ENCODE measurements at regions not wholly inside any gene's neighbourhood (a gene's known extent, or its start where the extent isn't known, plus 50 kb on each side); places are given as distances from the start of the nearest gene placed in this dataset.

DNA sequence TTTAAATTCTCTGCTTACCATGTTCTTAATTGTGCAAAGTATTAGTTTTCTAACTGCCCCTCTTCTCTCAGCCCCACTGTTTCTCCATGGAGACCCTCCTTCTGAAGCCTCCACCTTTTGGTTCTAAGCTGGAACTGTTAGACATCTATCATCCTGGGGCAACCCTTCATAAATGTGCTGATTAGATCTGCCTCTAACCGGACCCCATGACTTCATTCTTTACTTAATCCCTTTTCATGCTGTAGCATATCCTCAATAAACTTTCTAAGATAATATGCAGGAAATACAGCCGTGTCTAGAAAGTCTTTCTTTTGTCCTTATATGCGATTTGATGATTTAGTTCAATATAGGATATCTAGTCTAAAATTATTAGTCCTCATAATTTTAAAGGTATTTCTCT, 1020.1 kb downstream of the ADGRL2 start:
- Histone ChIP-seq H3K4me3 (ENCODE audit: low read depth in 1 of 2, low read length in 2 of 2) (no peak overlapping the region), H3K9ac (ENCODE audit: low read length) (no peak overlapping the region)

DNA sequence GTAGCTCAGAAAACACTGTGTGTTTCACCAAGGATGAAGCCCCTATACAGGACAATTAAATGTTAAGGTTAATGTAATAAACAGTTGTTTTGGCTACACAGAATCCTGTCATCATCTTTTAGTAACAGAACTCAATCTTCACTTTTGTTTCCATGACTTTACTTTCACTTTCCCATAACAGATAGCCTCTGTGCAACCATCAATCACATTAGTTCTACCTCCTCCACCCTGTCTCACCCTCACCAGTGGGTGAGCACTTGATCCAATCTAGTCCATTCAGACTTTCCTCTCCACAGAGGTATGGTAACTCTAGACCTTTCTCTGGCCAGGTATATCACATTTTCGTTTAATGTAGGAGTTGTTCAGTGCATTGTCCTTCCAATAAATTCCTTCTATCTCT, 1018.5 kb downstream of the ADGRL2 start:
- Histone ChIP-seq H3K27me3 (ENCODE audit: control insufficient read depth in 1 of 2, insufficient read depth in 2 of 2, low read length in 2 of 2) (no peaks in the 10 kb centered on the region), H3K4me3 (ENCODE audit: low read depth in 1 of 2, low read length in 2 of 2) (no peak overlapping the region), H3K4me1 (ENCODE audit: insufficient read depth, low read length) (no peaks in the 10 kb centered on the region), H3K36me3 (ENCODE audit: insufficient read depth, low read length) (no peaks in the 10 kb centered on the region), H3K9me3 (ENCODE audit: low read length) (no peaks in the 10 kb centered on the region), H3K27ac (ENCODE audit: low read depth, low read length) (no peak overlapping the region), H3K9ac (ENCODE audit: low read length) (no peak overlapping the region)

More for the DNA sequence above, 1020.1 kb downstream of the ADGRL2 start:
- Histone ChIP-seq H3K27me3 (ENCODE audit: control insufficient read depth in 1 of 2, insufficient read depth in 2 of 2, low read length in 2 of 2) (no peaks in the 10 kb centered on the region), H3K4me1 (ENCODE audit: insufficient read depth, low read length) (no peaks in the 10 kb centered on the region), H3K27ac (ENCODE audit: low read depth, low read length) (no peak overlapping the region), H3K9me3 (ENCODE audit: low read length) (no peaks in the 10 kb centered on the region), H3K36me3 (ENCODE audit: insufficient read depth, low read length) (no peaks in the 10 kb centered on the region)

DNA sequence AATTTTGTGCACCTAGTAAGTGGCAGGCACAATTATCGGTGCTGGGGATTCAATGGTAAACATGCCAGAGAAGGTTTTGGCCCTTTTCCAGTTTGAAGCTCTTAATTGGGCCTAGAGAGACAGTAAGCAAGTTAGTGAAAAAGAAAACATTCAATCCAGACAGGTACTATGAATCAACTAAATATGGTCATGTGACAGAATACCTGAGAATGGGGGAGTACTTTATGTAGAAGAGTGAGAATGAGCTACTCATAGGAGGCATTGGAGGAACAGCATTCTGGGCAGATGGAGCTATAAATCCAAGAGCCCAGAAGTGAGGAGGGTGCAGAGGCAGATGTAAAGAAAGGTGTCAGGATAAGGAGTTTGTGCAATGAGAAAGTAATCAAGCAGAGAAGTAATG, 1017.9 kb downstream of the ADGRL2 start:
- H3K27ac ChIP-seq (ENCODE audit: low read depth, low read length): no peak overlapping the region
- H3K36me3 ChIP-seq (ENCODE audit: insufficient read depth, low read length): no peaks in the 10 kb centered on the region
- no peak overlapping the region for H3K4me3 ChIP-seq (ENCODE audit: low read depth in 1 of 2, low read length in 2 of 2)
- no peak overlapping the region for H3K9ac ChIP-seq (ENCODE audit: low read length)
- H3K4me1 ChIP-seq (ENCODE audit: insufficient read depth, low read length): no peaks in the 10 kb centered on the region
- H3K9me3 ChIP-seq (ENCODE audit: low read length): no peaks in the 10 kb centered on the region
- no peaks in the 10 kb centered on the region for H3K27me3 ChIP-seq (ENCODE audit: control insufficient read depth in 1 of 2, insufficient read depth in 2 of 2, low read length in 2 of 2)

DNA sequence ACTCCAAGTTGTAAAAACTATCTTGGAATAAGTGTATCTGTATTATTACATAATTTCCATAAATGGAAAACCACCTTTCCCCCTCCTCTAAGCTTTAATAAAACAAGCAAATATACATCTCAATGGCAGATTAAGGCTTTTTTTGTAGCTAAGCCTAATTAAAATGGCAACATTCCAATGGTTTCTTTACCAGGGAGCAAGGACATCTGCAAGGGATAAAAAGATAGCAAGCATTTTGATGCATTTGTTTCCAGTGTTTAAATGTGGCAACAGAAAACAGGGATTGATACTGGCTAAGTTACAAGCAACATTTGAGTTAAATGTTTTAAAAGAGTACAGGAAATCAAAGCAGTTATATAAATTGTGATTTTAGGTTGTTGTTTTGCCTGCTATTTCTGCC, 1012.7 kb downstream of the ADGRL2 start:
- H3K27ac ChIP-seq (ENCODE audit: low read depth, low read length): no peak overlapping the region
- H3K36me3 ChIP-seq (ENCODE audit: insufficient read depth, low read length): no peaks in the 10 kb centered on the region
- H3K9me3 ChIP-seq (ENCODE audit: low read length): no peaks in the 10 kb centered on the region
- H3K27me3 ChIP-seq (ENCODE audit: control insufficient read depth in 1 of 2, insufficient read depth in 2 of 2, low read length in 2 of 2): no peaks in the 10 kb centered on the region
- H3K9ac ChIP-seq (ENCODE audit: low read length): no peak overlapping the region
- H3K4me1 ChIP-seq (ENCODE audit: insufficient read depth, low read length): no peaks in the 10 kb centered on the region
- no peak overlapping the region for H3K4me3 ChIP-seq (ENCODE audit: low read depth in 1 of 2, low read length in 2 of 2)

DNA sequence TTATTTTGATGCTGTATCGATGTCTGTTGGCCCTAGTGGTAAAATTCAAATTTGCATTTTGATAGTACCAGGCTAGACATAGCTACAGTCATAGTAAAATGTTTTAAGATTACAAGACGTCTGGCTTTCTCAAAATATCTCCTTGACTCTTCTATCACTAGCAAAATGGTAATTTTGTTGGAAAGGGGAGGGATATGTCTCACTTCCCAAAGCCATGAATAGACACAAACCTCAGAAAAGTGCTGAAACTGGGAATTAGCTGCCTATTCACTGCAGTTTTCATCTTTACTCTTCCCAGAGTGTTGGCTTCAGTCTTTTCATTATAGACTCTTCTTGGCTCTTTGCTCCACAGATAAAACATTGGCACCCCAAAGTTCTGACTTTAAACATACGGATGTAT, 1009.9 kb downstream of the ADGRL2 start:
- Histone ChIP-seq H3K27me3 (ENCODE audit: control insufficient read depth in 1 of 2, insufficient read depth in 2 of 2, low read length in 2 of 2) (no peaks in the 10 kb centered on the region), H3K4me3 (ENCODE audit: low read depth in 1 of 2, low read length in 2 of 2) (no peak overlapping the region), H3K4me1 (ENCODE audit: insufficient read depth, low read length) (no peaks in the 10 kb centered on the region), H3K9me3 (ENCODE audit: low read length) (no peaks in the 10 kb centered on the region), H3K9ac (ENCODE audit: low read length) (no peak overlapping the region), H3K27ac (ENCODE audit: low read depth, low read length) (no peak overlapping the region), H3K36me3 (ENCODE audit: insufficient read depth, low read length) (no peaks in the 10 kb centered on the region)

DNA sequence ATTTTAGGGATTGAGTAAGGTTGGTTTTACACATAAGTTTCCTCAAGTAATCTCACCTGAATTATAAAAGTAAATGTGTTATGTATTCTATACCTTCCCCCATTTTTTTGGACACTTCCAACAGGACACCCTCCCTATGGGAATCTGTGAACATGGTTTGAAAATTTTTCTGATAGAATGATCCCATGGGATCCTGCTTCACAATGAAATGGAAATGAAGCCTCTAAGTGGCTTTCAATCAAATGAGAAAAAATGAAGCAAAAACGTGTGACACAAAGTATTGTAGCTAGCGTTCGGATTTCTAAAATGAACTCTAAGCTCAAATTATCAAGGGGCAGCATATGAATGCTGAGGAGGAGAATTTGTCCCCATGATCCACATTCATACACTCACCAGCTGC, 1006.8 kb downstream of the ADGRL2 start:
- Histone ChIP-seq H3K36me3 (ENCODE audit: insufficient read depth, low read length) (no peaks in the 10 kb centered on the region), H3K27me3 (ENCODE audit: control insufficient read depth in 1 of 2, insufficient read depth in 2 of 2, low read length in 2 of 2) (no peaks in the 10 kb centered on the region), H3K9ac (ENCODE audit: low read length) (no peak overlapping the region), H3K9me3 (ENCODE audit: low read length) (no peaks in the 10 kb centered on the region), H3K27ac (ENCODE audit: low read depth, low read length) (no peak overlapping the region), H3K4me3 (ENCODE audit: low read depth in 1 of 2, low read length in 2 of 2) (no peak overlapping the region), H3K4me1 (ENCODE audit: insufficient read depth, low read length) (no peaks in the 10 kb centered on the region)

DNA sequence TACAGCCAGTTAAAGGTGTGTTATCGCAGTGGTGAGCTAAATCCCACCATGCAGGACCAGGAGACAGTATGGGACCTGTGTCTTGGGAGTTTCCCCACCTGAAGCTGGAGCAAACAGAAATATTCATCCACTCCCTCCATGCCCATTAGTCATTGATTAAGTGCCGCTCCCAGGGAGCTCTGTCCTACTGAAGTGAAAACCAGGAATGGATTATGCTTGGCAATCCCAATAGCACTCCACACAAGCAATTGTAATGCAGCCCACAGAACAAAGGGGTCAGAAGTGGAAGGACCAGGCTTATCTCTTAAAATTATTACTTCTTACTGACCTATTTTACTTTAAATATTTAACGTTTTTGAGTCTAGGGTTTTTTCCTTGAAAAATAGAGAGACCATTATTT, 1005.4 kb downstream of the ADGRL2 start:
- H3K36me3 ChIP-seq (ENCODE audit: insufficient read depth, low read length): no peaks in the 10 kb centered on the region
- H3K9me3 ChIP-seq (ENCODE audit: low read length): no peaks in the 10 kb centered on the region
- H3K4me3 ChIP-seq (ENCODE audit: low read depth in 1 of 2, low read length in 2 of 2): no peak overlapping the region
- no peak overlapping the region for H3K9ac ChIP-seq (ENCODE audit: low read length)
- no peak overlapping the region for H3K27ac ChIP-seq (ENCODE audit: low read depth, low read length)
- H3K4me1 ChIP-seq (ENCODE audit: insufficient read depth, low read length): no peaks in the 10 kb centered on the region
- no peaks in the 10 kb centered on the region for H3K27me3 ChIP-seq (ENCODE audit: control insufficient read depth in 1 of 2, insufficient read depth in 2 of 2, low read length in 2 of 2)

DNA sequence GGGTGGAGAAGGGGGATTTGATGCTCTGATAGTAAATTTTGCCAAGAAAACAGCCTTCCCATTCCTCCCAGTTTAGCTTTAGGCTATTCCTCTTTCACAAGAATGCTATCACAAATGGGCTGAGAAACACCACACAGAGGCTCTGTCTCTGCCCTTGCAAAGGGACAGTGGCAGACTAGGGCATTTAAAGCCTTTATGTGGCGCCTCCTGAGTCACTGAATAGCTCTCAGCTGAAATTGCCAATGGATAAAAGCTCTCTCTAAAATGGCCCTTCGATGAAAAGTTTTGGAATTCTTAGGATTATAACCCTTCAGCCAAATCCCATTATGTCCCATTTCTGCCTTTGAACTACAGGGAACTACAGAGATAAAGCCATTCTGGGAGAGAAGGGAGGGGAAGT, 1000.4 kb downstream of the ADGRL2 start:
- no peaks in the 10 kb centered on the region for H3K36me3 ChIP-seq (ENCODE audit: insufficient read depth, low read length)
- H3K4me3 ChIP-seq (ENCODE audit: low read depth in 1 of 2, low read length in 2 of 2): no peak overlapping the region
- H3K9ac ChIP-seq (ENCODE audit: low read length): no peak overlapping the region
- H3K9me3 ChIP-seq (ENCODE audit: low read length): no peaks in the 10 kb centered on the region
- no peak overlapping the region for H3K27ac ChIP-seq (ENCODE audit: low read depth, low read length)
- H3K4me1 ChIP-seq (ENCODE audit: insufficient read depth, low read length): no peaks in the 10 kb centered on the region
- no peaks in the 10 kb centered on the region for H3K27me3 ChIP-seq (ENCODE audit: control insufficient read depth in 1 of 2, insufficient read depth in 2 of 2, low read length in 2 of 2)

DNA sequence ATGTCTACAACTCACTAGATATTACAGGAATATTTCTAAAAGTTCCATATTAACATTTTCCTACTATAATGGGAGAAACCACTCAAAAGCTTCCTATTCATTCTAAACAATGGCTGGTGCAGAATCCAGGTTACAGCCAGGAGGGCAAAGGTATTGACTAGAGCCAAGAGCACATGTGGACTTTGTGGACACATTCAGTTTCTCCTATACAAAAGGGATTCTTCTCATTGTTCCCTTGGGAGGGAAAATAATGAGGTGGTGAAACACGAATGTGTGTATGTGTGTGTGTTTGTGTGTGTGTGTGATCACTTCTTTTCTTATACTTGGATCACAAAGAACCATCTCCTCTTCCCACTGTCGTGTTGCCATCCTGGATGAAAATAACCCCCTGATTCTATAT, 1000.0 kb downstream of the ADGRL2 start:
- Histone ChIP-seq H3K27me3 (ENCODE audit: control insufficient read depth in 1 of 2, insufficient read depth in 2 of 2, low read length in 2 of 2) (no peaks in the 10 kb centered on the region), H3K27ac (ENCODE audit: low read depth, low read length) (no peak overlapping the region), H3K9me3 (ENCODE audit: low read length) (no peaks in the 10 kb centered on the region), H3K9ac (ENCODE audit: low read length) (no peak overlapping the region), H3K4me1 (ENCODE audit: insufficient read depth, low read length) (no peaks in the 10 kb centered on the region), H3K4me3 (ENCODE audit: low read depth in 1 of 2, low read length in 2 of 2) (no peak overlapping the region), H3K36me3 (ENCODE audit: insufficient read depth, low read length) (no peaks in the 10 kb centered on the region)

DNA sequence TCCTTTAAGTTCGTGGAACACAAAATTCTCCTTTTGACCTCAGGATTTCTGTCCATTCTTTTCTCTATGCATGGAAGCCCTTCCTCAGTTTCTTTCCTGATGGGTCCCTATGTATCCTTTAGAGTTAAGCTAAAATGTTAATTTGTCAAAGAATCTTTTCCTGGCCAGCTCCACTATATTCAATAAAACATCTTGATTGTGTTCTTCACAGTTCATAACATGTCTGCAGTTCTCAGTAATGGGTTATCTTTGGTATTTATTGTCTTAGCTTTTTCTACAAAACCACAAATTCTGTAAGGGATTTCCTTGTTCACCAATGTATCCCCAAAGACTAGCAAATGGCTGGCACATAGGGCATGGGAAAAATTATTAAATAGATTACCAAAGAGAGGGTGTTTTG, 998.5 kb downstream of the ADGRL2 start:
- no peaks in the 10 kb centered on the region for H3K27me3 ChIP-seq (ENCODE audit: control insufficient read depth in 1 of 2, insufficient read depth in 2 of 2, low read length in 2 of 2)
- H3K9ac ChIP-seq (ENCODE audit: low read length): no peak overlapping the region
- H3K4me3 ChIP-seq (ENCODE audit: low read depth in 1 of 2, low read length in 2 of 2): no peak overlapping the region
- no peak overlapping the region for H3K27ac ChIP-seq (ENCODE audit: low read depth, low read length)
- H3K36me3 ChIP-seq (ENCODE audit: insufficient read depth, low read length): no peaks in the 10 kb centered on the region
- H3K4me1 ChIP-seq (ENCODE audit: insufficient read depth, low read length): no peaks in the 10 kb centered on the region
- H3K9me3 ChIP-seq (ENCODE audit: low read length): no peaks in the 10 kb centered on the region

DNA sequence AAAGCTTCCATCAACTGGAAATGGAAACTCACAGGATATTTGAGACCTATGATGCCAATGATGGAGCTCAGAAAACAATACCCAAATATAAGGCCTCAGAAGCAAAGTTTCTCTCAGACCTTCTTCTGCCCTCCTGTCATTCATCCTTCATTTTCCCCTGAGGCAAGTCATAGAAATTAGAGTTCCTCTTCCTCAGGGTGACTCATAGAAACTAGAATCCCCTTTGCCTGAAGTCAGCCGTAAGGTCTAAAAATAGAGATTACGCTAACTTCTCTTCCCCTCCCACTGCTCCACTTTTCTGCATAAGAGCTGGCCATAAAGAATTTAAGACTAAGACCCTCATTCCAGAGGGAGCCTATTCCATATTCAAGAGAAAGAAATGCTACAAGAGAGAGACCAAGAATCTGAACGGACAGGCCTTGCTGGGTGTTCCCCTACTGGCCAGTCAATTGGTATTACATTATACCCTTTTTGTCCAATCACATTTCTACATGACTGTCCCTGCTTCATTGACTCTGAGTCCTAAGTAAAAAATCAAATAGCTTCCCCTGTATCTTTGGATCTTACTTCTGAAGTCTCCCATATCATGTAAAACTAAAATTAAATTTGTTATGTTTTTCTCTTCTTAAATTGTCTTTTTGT, 994.9 kb downstream of the ADGRL2 start:
- Histone ChIP-seq H3K27ac (ENCODE audit: low read depth, low read length) (no peak overlapping the region), H3K36me3 (ENCODE audit: insufficient read depth, low read length) (no peaks in the 10 kb centered on the region), H3K4me1 (ENCODE audit: insufficient read depth, low read length) (no peaks in the 10 kb centered on the region), H3K27me3 (ENCODE audit: control insufficient read depth in 1 of 2, insufficient read depth in 2 of 2, low read length in 2 of 2) (no peaks in the 10 kb centered on the region), H3K9me3 (ENCODE audit: low read length) (no peaks in the 10 kb centered on the region), H3K4me3 (ENCODE audit: low read depth in 1 of 2, low read length in 2 of 2) (no peak overlapping the region), H3K9ac (ENCODE audit: low read length) (no peak overlapping the region)

DNA sequence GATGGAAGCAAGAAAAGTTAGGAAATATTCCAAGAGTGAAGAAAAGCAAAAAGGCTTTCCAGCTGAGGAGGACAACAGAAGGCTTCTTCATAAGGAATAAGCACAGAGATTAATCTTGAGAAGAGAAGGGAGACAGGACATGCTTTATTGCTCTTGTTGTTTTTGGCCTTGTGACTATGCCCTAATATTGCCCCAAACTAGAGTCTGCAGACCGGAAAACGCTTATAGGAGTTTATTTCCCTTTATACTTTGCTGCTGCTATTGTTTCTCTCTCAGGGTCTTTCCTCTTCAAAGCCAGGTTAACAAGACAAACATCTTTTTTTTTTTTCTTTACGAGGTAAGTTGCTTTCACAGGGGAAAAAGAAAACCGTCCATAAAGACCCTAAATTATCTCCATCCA, 991.4 kb downstream of the ADGRL2 start:
- no peaks in the 10 kb centered on the region for H3K9me3 ChIP-seq (ENCODE audit: low read length)
- no peaks in the 10 kb centered on the region for H3K36me3 ChIP-seq (ENCODE audit: insufficient read depth, low read length)
- no peak overlapping the region for H3K9ac ChIP-seq (ENCODE audit: low read length)
- no peaks in the 10 kb centered on the region for H3K27me3 ChIP-seq (ENCODE audit: control insufficient read depth in 1 of 2, insufficient read depth in 2 of 2, low read length in 2 of 2)
- H3K27ac ChIP-seq (ENCODE audit: low read depth, low read length): no peak overlapping the region
- no peaks in the 10 kb centered on the region for H3K4me1 ChIP-seq (ENCODE audit: insufficient read depth, low read length)
- no peak overlapping the region for H3K4me3 ChIP-seq (ENCODE audit: low read depth in 1 of 2, low read length in 2 of 2)

All from muscle layer of colon (tissue), 2 donors.